ENCODE measurements at regions not wholly inside any gene's neighbourhood (a gene's known extent, or its start where the extent isn't known, plus 50 kb on each side); places are given as distances from the start of the nearest gene placed in this dataset.
"Not testable (repeated sequence)": the region's sequence is repeated elsewhere in the genome, so short reads cannot be mapped to it uniquely, and the experiment has no call there.

DNA sequence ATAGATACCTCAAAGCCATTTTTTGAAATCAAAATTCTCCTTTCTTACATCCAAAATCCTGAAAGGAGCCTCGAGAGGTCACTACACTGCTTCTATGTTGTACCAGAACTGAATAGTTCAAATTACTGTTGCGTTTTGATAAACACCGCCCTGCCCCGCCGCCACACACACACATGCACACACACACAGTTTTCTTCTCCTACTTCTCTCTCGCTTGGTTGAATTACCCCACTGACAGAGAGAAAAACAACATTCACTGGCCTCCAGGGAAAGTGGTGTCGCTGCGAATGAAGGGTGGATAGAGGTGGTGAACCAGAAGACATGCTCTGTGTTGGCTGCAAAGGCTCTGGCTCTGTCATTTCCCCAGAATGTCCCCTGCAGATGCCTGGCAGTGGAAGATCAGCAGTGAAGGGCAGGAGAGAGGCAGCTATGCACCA, 183.4 kb upstream of the RFC3 start:
- no peak for DNase-seq

DNA sequence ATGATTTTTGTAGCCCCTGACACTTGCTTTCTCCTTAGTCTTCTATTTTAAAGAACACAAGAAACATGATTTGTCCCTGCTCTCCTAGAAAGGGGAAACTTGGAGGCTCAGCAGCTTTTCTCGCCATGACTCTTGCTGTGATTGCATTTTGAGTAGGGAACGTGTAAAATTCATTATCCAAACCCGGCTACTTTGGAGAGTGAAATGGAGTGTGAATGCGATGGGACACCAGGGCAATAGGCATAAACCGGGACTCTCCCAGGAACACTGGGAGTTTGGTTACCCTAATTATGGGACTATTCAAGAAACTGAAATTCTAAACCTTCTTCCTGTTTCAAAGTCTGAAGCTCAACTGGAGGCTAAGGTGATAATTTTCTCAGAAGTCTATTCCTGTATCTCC, 181.7 kb upstream of the RFC3 start:
- DNase-seq = no peak

DNA sequence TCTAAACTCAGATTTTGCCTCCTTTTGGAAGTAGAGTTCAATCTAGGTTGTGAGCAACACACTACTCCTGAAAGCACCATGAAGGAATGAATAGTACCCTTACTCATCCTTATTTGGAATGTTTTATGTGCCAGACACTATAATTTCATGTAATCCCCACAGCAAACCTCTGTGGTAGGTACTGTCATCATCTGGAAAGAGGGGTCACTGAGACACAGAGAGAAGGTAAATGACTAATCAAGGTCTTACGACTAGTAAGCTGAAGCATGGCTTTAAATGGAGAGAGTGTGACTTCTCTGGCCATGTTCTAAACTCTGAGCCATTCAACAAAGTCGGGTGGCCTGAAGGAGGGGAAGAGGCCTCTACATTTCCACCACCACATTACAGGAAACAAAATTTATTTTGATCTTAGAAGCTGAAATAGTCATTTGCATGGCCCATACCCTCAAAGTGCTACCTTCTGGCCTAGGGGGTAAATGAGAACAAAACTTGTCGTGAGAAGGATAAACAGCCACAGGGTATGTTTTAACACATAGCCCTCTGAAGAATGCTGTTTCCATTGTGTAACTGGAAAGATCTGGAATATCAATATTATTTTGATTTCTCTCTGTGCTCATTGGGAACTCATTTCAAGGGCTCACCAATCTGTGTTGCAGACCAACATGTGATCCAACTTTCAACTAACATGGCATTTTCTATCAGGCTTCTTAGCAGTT, 180.8 kb upstream of the RFC3 start:
- DNase-seq = no peak

DNA sequence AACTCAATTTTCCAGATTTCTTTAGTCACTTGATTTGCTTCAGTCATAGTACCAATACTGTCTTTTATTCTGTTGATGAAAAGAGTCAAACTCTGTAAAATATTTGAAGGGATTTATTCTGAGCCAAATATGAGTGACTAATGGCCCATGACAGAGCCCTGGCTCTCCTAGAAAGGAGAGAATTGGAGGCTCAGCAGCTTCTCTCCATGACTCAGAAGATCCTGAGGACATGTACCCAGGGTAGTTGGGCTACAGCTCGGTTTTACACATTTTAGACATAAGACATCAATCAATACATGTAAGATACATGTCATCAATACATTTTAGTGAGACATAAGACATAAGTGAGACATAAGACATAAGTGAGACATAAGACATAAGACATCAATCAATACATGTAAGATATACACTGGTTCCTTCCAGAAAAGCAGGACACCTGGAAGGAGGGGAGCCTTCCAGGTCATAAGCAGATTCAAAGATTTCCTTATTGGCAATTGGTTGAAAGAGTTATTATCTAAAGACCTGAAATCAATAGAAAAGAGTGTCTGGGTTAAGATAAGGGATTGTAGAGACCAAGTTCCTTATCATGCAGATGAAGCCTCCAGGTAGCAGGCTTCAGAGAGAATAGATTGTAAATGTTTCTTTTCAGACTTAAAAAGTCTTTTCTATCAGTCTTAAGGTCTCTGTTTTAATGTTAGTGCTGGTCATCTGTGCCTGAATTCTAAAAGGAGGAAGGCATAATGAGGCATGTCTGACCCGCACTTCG, 179.8 kb upstream of the RFC3 start:
- DNase-seq = no peak

DNA sequence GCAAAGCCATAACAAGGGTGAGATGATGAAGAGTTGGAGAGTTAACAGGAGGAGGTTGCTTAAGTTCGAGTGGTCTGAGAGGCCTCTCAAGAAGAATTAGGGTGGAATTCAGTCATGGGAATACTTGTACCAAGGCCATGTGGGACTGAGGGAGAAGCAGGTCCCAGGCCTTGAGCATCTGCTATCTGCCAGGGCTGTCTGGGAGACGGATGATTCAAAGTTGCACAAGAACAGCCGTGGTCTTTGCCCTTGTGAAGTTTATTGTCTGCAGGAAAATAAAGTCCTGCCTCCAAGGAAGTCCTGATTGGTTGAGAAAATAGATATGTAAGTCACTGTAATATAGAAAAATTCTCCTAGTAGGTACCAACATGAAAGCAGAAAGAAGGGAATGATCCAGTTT, 178.8 kb upstream of the RFC3 start:
- no peak for DNase-seq

DNA sequence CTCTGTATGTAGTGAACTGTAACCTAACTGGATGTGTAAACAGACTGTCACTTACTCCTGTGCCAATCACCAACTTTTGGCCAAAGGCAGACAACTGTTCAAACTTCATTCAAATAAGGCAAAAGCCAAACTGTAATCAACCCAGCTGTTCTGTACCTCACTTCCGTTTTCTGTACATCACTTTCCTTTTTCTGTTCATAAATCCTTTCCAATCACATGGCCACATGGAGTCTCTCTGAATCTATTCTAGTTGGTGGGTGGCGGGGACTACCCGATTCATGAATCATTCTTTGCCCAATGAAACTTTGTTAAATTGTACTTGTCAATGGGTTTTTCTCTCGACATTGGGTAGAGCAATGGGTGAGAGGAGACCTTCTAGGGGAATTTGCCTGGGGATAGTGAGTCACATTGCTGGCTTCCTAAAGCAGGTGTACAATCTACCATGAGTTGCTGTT, 178.3 kb upstream of the RFC3 start:
- no peak for DNase-seq

DNA sequence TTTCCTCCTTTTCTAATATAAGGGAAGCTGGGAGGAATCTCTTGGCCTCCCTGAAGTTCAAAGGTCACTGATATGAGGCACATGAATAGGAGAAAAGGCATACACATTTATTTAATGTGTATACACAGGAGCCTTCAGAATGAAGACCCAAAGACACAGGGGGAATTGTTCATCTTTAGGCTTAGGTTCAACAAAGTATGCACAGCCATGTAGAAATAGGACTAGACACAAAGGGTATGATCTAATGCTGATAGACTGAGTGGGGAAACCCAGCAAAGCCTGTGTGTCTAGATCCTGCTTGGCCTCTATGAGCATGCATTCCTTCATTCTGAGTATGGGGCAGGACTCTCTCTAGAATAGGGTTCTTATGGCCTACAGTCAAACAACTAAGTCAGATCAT, 177.1 kb upstream of the RFC3 start:
- no peak for DNase-seq

DNA sequence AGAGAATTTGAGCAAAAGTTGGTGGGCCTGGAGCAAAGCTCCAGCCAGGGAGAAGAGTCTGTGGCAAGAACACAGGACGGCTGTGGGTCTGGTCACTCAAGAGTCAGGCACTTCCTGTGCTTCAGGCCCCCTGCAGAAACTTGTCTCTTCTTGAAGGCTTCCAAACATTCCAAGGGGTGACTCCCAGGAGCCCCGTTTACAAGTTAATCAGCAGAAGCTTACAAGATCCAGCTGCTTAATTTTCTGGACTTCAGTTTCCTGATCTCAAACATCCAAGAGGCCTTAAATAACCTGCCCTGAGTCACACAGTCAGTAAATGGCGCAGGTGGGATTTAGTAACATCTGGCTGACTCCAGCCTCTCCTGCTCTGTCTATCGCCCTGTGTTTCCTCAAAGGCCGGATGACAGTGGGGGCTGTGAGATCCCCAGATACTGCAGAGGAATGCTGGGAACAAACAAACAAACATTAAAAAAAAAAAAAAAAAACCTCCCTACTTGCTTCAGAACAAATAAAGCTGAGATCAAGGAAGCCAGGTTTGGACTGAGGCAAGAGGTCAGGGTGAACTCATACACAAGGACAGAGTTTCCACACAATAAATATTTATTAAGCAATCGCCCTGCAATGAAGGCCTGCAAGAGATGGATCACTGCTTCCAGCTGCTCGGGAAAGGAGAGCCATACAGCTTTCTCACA, 175.4 kb upstream of the RFC3 start:
- DNase-seq = no peak

DNA sequence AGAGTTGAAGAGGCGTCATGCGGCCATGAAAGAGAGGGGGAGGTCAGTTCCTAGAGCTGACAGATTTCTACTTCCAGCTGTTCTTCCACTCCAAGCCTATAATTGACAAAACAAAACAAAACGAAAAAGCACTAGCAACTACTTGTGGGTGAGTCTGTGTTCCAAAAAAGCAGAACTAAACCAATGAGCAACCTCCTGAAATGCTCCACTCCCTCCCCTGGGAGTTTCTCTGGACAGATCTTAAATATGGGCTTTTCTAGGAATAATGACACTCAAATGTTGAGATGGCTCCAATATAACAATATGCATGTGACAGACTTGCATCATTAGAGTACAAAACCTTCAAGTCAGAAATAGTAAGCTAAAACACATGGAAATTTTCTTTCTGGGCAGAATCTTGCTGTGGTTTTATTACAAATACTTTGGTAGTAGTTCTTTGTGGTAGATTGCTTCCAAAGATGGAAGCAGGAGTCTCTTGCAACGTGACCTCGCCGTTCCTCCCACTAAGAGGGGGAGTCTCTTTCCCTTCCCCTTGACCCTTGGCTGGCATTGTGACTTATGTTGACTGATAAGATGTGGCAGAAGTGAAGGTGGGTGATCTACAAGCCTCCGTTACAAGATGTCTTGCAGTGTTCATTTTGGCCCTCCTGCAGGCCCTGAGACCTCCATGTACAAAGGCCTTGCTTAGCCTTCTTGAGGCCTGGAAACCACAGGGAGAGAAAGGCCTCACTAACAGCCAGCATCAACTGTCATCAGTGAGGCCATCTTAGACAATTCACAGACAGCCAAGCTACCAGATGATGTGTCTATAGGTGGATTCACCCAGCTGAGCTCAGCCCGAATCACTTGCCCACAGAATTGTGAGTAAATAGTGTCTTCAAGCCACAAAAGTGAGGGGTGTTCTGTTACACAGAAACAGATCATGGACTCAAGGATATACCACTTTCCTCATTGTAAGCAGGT, 173.1 kb upstream of the RFC3 start:
- no peak for DNase-seq

DNA sequence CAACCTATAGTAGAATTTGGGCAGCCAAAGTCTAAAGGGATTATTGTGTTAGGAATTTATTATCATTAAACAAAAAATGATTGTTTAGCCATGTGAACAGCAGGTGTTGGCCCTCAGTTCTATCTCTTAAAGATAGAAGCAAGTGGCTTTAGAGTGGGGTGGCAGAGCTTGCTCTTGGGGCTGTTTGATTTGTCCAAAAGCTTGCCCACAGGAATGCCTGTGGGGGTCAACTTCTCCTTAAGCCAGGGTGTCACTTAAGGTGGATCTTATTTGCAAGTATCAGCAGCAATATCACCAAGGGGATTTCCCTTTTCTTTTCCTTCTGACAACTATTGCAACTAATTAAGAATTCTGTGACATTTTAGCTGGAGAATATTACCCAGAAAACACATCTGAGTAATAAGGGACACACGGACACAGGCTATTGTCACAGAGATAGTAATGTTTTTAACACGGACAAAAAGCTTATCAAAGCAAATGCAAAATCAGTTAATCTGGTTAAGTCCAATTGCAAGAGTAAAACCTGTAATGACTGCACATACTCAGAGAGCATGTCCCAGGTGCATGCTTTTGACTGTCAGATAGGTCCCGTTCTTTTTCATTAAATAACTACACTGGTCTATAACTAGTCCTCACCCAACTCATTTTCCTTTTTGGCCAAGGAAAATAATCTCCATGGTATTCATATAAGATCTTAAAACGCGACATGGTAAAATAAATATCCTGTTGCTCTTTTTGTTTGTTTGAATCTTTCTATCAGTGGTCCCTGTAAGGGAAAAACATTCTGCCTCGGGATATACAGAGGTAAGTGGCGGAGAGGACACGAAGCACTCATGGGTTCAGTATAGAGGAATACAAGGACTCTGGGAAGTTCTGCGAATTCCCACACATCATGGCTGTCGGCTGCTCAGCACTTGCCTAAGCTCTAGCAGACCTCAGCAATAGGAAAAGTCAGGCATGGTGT, 172.1 kb upstream of the RFC3 start:
- no peak for DNase-seq

DNA sequence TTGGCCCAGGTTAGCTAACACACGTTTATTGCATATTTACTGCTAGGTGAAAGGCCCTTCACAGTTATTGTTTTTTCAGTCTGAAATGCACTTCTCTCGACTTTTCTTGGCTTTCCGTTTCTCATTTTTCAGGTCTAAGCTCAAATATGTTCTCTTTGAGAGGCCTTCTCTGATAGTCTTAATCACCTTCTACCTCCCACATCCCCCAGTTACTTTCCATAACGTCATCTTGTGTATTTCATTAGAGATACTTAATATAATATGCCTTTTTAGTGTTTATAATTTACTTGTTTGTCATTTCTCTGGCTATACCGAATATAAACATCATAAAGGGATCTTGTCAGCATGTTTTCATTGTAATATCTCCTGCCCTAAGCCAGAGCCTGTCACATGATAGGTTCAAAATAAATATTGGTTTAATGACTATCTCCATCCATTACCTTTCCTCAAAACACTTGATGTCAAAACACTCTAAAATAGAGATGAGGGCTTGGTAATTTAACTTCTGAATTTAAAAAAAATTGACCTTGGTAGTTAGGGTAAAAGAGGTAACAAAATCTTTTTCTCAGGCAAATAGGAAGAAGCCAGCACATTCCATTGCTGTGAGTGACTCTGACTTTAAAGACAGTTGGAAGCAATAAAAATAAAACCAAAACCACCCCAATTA, 168.6 kb upstream of the RFC3 start:
- no peak for DNase-seq

DNA sequence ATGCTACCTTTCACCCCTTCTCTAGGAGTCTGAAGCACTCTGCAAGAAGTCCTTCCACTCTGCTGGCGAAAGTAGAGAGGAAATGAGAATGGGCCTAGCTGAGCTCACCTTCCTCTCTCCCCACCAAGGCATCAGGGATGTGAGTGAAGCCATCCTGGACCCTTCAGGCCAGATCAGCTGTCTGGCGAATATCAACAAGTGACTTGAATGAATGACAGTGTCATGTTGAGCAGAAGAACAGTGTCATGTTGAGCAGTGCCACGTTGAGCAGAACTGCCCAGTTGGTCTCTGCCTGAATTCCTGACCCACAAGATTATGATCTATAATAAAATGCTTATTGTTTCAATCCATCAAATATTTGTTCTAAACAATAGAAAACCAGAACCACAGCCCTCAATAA, 166.2 kb upstream of the RFC3 start:
- no peak for DNase-seq

DNA sequence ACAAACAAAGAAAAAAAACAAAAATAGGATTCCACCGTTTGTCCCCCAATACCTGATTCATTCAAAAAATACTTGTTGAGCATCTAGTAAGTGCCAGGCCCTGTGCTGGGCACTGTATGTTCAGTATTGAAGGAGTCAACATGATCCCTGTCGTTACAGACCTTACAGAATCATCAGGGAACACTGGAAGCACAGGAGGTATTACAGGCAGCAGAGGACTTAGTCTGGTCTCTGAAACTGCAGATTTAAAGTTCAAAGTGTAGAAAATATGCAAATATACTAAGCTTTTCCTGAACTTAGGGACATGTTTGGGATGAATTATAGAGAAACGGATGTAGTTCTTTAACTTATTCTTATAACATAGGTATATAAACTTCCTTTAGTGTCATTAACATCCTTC, 160.7 kb upstream of the RFC3 start:
- no peak for DNase-seq

DNA sequence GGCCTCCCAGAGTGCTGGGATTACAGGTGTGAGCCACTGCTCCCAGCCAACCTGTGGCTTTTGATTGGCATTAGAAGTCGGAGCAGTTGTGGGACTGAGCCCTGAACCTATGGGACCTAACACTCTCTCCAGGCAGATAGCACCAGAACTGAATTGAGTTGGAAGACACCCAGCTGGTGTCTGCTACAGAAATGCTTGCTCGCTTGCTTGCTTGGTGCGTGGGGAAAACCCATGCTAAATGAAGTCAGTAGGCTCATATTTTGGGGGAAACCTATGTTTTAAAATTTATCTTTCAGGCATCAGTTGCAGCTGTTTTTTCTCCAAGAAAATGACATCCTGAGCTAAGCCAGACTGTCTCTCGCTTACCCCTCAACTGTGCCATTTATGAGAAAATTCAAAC, 158.5 kb upstream of the RFC3 start:
- DNase-seq = no peak

DNA sequence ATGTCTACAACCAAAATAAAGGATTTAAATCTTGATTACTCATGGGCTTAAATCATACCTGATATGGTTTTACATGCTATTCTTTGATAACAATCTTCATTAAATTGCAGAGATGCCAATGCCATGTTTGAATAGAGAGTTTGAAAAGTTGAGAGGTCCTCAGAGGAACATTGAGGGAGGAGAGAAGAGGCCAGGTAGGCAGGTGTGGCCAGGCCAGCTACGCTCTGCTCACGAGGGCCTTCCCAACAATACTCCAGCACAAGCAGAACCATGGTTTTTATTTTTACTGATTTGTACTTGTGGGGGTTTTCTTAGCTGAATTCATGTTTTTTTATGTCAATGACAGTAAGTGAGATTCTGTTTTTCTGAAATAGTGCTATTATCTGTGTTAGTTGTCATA, 158.1 kb upstream of the RFC3 start:
- DNase-seq = no peak

DNA sequence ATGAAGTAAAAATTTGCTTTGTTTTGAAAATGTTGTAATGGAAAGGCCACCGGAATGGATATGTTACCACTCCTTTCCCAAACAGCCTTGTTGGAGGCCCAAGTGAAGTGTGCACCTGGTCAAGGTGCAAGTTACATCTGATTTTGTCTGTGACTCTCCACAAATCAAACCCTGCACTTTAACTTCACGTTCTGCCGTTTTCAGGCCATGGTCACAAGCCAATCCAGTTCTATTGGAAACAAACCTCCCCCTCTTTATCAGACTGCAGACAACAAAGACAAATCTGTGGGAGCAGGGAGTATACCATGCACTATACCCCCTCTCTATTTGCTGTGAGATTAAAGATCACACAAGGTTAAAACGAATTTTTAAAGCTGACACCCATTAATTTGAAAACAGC, 155.6 kb upstream of the RFC3 start:
- DNase-seq = no peak

DNA sequence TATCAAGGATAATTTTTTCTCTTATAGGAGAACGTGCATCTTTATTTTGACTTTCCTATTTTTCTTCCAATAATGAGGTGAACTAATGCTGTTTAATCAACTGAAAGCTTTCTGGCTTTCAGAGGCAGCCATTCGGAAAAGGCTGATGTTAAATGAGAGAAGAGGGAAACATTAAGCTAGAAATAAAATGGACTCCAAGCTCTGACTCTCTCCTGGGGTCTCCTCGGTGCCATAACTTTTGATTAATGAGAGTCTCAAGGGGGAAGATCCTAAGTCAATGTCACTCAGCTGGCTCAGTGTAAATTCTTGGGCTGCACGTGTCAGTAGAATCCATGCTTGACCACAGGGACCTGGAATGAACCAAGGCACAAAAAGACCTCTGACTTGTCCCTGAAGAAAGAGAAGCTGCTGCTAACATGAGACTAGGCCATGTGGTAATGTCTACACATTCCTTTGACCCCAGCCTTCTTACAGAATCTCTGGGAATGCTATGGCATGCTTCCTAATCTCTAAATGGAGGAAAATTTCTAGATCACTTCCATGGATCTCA, 152.2 kb upstream of the RFC3 start:
- no peak for DNase-seq

DNA sequence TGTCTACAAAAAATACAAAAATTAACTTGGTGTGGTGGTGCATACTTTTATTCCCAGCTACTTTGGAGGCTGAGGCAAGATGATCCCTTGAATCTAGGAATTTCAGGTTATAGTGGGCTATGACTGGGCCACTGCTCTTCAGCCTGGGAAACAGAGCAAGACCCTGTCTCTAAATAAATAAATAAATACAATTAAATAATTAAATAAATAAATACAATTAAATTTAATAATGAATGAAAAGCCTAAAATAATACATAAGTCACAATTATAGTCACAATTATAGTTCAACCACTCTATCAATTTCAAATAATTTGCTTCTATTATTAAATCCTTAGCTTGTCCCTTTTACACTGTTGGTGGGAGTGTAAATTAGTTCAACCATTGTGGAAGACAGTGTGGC, 146.4 kb upstream of the RFC3 start:
- no peak for DNase-seq

DNA sequence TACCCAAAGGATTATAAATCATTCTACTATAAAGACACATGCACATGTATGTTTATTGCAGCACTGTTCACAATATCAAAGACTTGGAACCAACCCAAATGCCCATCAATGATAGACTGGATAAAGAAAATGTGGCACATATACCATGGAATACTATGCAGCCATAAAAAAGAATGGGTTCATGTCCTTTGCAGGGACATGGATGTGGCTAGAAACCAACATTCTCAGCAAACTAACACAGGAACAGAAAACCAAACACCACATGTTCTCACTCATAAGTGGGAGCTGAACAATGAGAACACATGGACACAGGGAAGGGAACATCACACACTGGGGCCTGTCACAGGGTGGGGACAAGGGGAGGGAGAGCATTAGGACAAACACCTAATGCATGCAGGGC, 145.9 kb upstream of the RFC3 start:
- DNase-seq = not testable (repeated sequence)

Data from CD4-positive, alpha-beta T cell treated with Interleukin-1 beta for 1 hour (primary cell).